ENCODE measurements at regions not wholly inside any gene's neighbourhood (a gene's known extent, or its start where the extent isn't known, plus 50 kb on each side); places are given as distances from the start of the nearest gene placed in this dataset.

GRCh38 chr6:156659822-156660198 lies 117.4 kb upstream of the ARID1B start:
- Mint-ChIP-seq H3K4me3 (no peak overlapping the region), H3K36me3 (ENCODE audit: low read depth) (no peaks in the 10 kb centered on the region), H3K27ac (no peak overlapping the region), H3K4me1 (ENCODE audit: low read depth) (peaks cover 15% of the 10 kb centered on the region), H3K9me3 (no peaks in the 10 kb centered on the region), H3K27me3 (ENCODE audit: insufficient read depth) (peaks cover 7% of the 10 kb centered on the region; the same call in 1 of the 2 replicates)
- TF ChIP-seq CTCF (IDR thresholded peaks at IDR 0.05): no peak
- DNase-seq: no peak

GRCh38 chr6:156658966-156659821 lies 118.0 kb upstream of the ARID1B start:
- Mint-ChIP-seq H3K4me3 (no peak overlapping the region), H3K36me3 (ENCODE audit: low read depth) (no peaks in the 10 kb centered on the region), H3K27me3 (ENCODE audit: insufficient read depth) (peaks cover 7% of the 10 kb centered on the region; the same call in 1 of the 2 replicates), H3K27ac (no peak overlapping the region), H3K9me3 (no peaks in the 10 kb centered on the region), H3K4me1 (ENCODE audit: low read depth) (peaks cover 15% of the 10 kb centered on the region)
- no peak for TF ChIP-seq CTCF (IDR thresholded peaks at IDR 0.05)
- no peak for DNase-seq

GRCh38 chr6:156658186-156658965 lies 118.8 kb upstream of the ARID1B start:
- H3K27ac Mint-ChIP-seq: no peak overlapping the region
- peaks cover 15% of the 10 kb centered on the region for H3K4me1 Mint-ChIP-seq (ENCODE audit: low read depth)
- peaks cover 7% of the 10 kb centered on the region; the same call in 1 of the 2 replicates for H3K27me3 Mint-ChIP-seq (ENCODE audit: insufficient read depth)

GRCh38 chr6:156657296-156657695 lies 119.9 kb upstream of the ARID1B start:
- peaks cover 15% of the 10 kb centered on the region for H3K4me1 Mint-ChIP-seq (ENCODE audit: low read depth)
- TF ChIP-seq CTCF (IDR thresholded peaks at IDR 0.05): no peak
- H3K27me3 Mint-ChIP-seq (ENCODE audit: insufficient read depth): peaks cover 16% of the 10 kb centered on the region
- no peak overlapping the region for H3K27ac Mint-ChIP-seq
- no peak for DNase-seq
- H3K9me3 Mint-ChIP-seq: no peaks in the 10 kb centered on the region
- H3K4me3 Mint-ChIP-seq: no peak overlapping the region
- no peaks in the 10 kb centered on the region for H3K36me3 Mint-ChIP-seq (ENCODE audit: low read depth)

More at GRCh38 chr6:156658186-156658965, 118.8 kb upstream of the ARID1B start:
- no peaks in the 10 kb centered on the region for H3K36me3 Mint-ChIP-seq (ENCODE audit: low read depth)
- no peaks in the 10 kb centered on the region for H3K9me3 Mint-ChIP-seq
- peak overlapping the region; percentile 60; the same call in 1 of the 2 replicates for H3K4me3 Mint-ChIP-seq
- DNase-seq: peak; percentile 39
- TF ChIP-seq CTCF (IDR thresholded peaks at IDR 0.05): no peak

- DNase-seq: no peak
- H3K4me3 Mint-ChIP-seq: no peak overlapping the region
- no peak for TF ChIP-seq CTCF (IDR thresholded peaks at IDR 0.05)
- H3K27ac Mint-ChIP-seq: no peak overlapping the region
- H3K36me3 Mint-ChIP-seq (ENCODE audit: low read depth): no peaks in the 10 kb centered on the region
- peaks cover 15% of the 10 kb centered on the region for H3K4me1 Mint-ChIP-seq (ENCODE audit: low read depth)
- no peaks in the 10 kb centered on the region for H3K9me3 Mint-ChIP-seq
- H3K27me3 Mint-ChIP-seq (ENCODE audit: insufficient read depth): peaks cover 16% of the 10 kb centered on the region
Observed at GRCh38 chr6:156654919-156655918, 122.0 kb upstream of the ARID1B start.

All from HFFc6 (cell line).